ENCODE measurements at regions not wholly inside any gene's neighbourhood (a gene's known extent, or its start where the extent isn't known, plus 50 kb on each side); places are given as distances from the start of the nearest gene placed in this dataset.

DNA sequence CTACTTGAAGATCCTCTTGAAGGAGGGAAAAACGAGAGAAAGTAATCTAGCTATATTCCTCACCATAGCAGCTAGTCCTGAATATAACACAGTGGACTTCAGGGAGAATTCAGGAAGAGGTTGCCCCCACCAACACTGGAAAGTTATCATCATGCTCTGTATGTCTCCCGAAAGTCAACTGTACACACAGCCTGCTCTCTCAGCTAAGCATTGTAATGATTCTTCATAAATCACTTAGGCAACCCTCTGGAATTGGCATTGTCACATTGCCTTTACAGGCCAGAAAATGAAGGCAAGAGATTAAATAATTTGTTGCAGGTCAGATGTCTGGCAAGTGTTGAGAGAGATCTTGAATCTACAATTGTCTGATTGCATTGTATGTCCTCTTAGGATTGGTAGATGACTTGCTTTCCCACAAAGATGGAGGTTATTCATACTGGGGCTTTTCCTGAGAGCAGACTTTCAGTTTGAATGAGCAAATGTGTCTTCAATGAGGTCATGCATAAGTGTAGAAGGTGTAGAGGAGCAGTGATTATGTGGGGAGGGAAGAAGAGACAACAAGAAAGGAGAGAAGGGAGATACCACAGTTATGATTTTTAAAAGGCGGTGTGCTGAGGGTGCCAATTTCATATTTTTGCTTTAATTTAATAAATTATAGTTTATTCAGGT is 667.2 kb downstream of the DCDC2C start:
- no peak for TF ChIP-seq CTCF (IDR thresholded peaks at IDR 0.05; ENCODE audit: low read depth, low read length)
- H3K4me3 ChIP-seq (replicated peaks in 1 of 2; ENCODE audit: low read depth in 2 of 2, low read length in 2 of 2), result no peak overlapping the region
- DNase-seq (ENCODE audit: low read depth in 2 of 2), result no peak

- TF ChIP-seq CTCF (IDR thresholded peaks at IDR 0.05; ENCODE audit: low read depth, low read length), result no peak
- H3K4me3 ChIP-seq (replicated peaks in 1 of 2; ENCODE audit: low read depth in 2 of 2, low read length in 2 of 2), result no peak overlapping the region
- DNase-seq (ENCODE audit: low read depth in 2 of 2), result no peak
Observed at GRCh38 chr2:4381049-4381448, 677.7 kb downstream of the DCDC2C start.

- no peak overlapping the region for H3K4me3 ChIP-seq (replicated peaks in 1 of 2; ENCODE audit: low read depth in 2 of 2, low read length in 2 of 2)
- no peak for TF ChIP-seq CTCF (IDR thresholded peaks at IDR 0.05; ENCODE audit: low read depth, low read length)
- no peak for DNase-seq (ENCODE audit: low read depth in 2 of 2)
Observed at GRCh38 chr2:4381773-4382172, 678.4 kb downstream of the DCDC2C start.

GRCh38 chr2:4391013-4391412 is 687.6 kb downstream of the DCDC2C start:
- no peak for TF ChIP-seq CTCF (IDR thresholded peaks at IDR 0.05; ENCODE audit: low read depth, low read length)
- DNase-seq (ENCODE audit: low read depth in 2 of 2), result no peak
- H3K4me3 ChIP-seq (replicated peaks in 1 of 2; ENCODE audit: low read depth in 2 of 2, low read length in 2 of 2), result no peak overlapping the region

- no peak for TF ChIP-seq CTCF (IDR thresholded peaks at IDR 0.05; ENCODE audit: low read depth, low read length)
- H3K4me3 ChIP-seq (replicated peaks in 1 of 2; ENCODE audit: low read depth in 2 of 2, low read length in 2 of 2), result no peak overlapping the region
- no peak for DNase-seq (ENCODE audit: low read depth in 2 of 2)
Observed at GRCh38 chr2:4404363-4404762, 701.0 kb downstream of the DCDC2C start.

- no peak for TF ChIP-seq CTCF (IDR thresholded peaks at IDR 0.05; ENCODE audit: low read depth, low read length)
- DNase-seq (ENCODE audit: low read depth in 2 of 2), result no peak
Observed at GRCh38 chr2:4408321-4408720, 704.9 kb downstream of the DCDC2C start.

DNA sequence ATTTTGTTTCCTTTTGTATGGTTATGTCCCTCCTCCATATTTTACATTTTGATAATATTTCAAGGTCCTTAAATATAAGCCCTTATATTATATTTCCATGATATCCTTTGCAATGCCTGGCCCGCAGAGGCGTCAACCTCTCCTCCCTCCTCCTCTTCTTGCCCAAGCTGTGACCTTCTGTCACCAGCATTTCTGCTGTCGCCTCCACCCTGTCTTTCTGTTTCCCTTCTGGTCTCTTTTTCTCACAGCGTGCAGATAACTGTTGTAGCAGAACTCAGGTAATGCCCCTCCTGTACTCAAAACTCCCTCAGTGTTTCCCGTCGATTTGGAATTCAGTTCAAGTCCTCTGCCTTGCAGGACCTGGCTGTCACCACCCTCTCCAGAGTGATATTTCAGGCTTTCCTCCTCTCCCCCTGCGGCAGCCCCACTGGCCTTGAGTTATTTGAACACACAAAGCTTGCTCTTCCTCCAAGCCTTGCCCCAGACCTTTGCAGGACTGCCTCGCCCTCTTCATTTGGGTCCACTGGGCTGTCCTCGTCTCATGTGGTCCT is 709.3 kb downstream of the DCDC2C start:
- H3K4me3 ChIP-seq (replicated peaks in 1 of 2; ENCODE audit: low read depth in 2 of 2, low read length in 2 of 2), result no peak overlapping the region
- no peak for TF ChIP-seq CTCF (IDR thresholded peaks at IDR 0.05; ENCODE audit: low read depth, low read length)
- DNase-seq (ENCODE audit: low read depth in 2 of 2), result no peak

More at GRCh38 chr2:4408321-4408720, 704.9 kb downstream of the DCDC2C start:
- no peak overlapping the region for H3K4me3 ChIP-seq (replicated peaks in 1 of 2; ENCODE audit: low read depth in 2 of 2, low read length in 2 of 2)

All from cardiac fibroblast (primary cell).